Peyer's patch (tissue), 4 donors: ENCODE measurements at regions not wholly inside any gene's neighbourhood (a gene's known extent, or its start where the extent isn't known, plus 50 kb on each side); places are given as distances from the start of the nearest gene placed in this dataset.

Experiments
- DNase-seq, 3 donors: peaks; one replicate each; pipeline ENCODE4 v3.0.0-alpha.2; 2017 to 2019
- H3K27ac ChIP-seq, 4 donors: fragments of 200-600 bp; sonication (generic); one replicate each; pipeline ENCODE4 v1.5.1; 2016 to 2019
- H3K27me3 ChIP-seq, 2 donors: fragments of 200-600 bp; sonication (generic); one replicate each; pipeline ENCODE4 v1.5.1; 2019
- H3K36me3 ChIP-seq, 3 donors: fragments of 200-600 bp; sonication (generic); one replicate each; pipeline ENCODE4 v1.5.1; 2016 to 2019
- H3K4me1 ChIP-seq, 4 donors: fragments of 200-600 bp; sonication (generic); one replicate each; pipeline ENCODE4 v1.5.1; 2016 to 2019
- H3K4me3 ChIP-seq, 4 donors: fragments of 200-600 bp; sonication (generic); 1 replicate in 3 of 4; 2 replicates in 1 of 4; pipeline ENCODE4 v1.5.1; 2016 to 2019; ENCODE audit warnings: mild to moderate bottlenecking in 1 of 4
- H3K9me3 ChIP-seq, 4 donors: fragments of 200-600 bp; sonication (generic); one replicate each; pipeline ENCODE4 v1.5.1; 2016 to 2019; ENCODE audit warnings: mild to moderate bottlenecking in 1 of 4
- POLR2A ChIP-seq, 2 donors: fragments of 450-650 bp; IDR thresholded peaks; one replicate each; pipeline ENCODE4 v1.5.1; 2017; ENCODE audit warnings: antibody characterized with exemption in 2 of 2, mild to moderate bottlenecking in 2 of 2, moderate library complexity in 2 of 2
- TF ChIP-seq, protein P1 (sequence below), 6 experiments: fragments of 450-650 bp in 4 of 6; fragments of 200-600 bp in 2 of 6; sonication (generic) in 1 of 6; IDR thresholded peaks; one replicate each; pipeline ENCODE4 v1.5.1; 2017 to 2019; ENCODE audit warnings: antibody characterized with exemption in 6 of 6, mild to moderate bottlenecking in 3 of 6, moderate library complexity in 1 of 6

DNA sequence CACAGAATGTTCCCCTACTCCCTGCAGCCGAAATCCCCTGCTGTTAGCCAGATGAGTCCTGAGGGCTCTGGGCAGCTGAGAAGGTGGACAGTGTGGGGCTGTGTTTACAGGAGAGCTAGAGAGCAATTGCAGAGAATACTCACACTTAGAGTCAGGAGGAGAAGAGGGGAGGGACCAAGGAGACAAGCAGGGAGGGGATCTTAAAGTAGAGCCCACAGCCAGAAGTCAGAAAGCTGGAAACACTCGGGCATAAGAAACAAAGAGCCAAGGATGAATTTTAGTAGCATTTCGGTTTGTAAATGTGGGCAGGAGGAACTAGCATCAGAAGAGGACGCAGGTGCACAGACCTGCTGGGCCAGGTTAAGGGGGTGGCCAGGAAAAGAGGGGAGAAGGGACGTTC, 1435.9 kb downstream of the BRD1 start:
- Histone ChIP-seq H3K9me3 (no peaks in the 10 kb centered on the region), H3K4me1 (no peaks in the 10 kb centered on the region), H3K4me3 (no peak overlapping the region), H3K27me3 (no peaks in the 10 kb centered on the region), H3K27ac (no peak overlapping the region), H3K36me3 (no peaks in the 10 kb centered on the region)
- DNase-seq = no peak
- TF ChIP-seq, protein P1, sequence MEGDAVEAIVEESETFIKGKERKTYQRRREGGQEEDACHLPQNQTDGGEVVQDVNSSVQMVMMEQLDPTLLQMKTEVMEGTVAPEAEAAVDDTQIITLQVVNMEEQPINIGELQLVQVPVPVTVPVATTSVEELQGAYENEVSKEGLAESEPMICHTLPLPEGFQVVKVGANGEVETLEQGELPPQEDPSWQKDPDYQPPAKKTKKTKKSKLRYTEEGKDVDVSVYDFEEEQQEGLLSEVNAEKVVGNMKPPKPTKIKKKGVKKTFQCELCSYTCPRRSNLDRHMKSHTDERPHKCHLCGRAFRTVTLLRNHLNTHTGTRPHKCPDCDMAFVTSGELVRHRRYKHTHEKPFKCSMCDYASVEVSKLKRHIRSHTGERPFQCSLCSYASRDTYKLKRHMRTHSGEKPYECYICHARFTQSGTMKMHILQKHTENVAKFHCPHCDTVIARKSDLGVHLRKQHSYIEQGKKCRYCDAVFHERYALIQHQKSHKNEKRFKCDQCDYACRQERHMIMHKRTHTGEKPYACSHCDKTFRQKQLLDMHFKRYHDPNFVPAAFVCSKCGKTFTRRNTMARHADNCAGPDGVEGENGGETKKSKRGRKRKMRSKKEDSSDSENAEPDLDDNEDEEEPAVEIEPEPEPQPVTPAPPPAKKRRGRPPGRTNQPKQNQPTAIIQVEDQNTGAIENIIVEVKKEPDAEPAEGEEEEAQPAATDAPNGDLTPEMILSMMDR (IDR thresholded peaks at IDR 0.05) = no peak
- TF ChIP-seq POLR2A (IDR thresholded peaks at IDR 0.05) = no peak

GRCh38 chr22:48391171-48391711, 1436.4 kb downstream of the BRD1 start:
- peak in 1 of 3 donors; percentile 21 for DNase-seq
- Histone ChIP-seq H3K9me3 (no peaks in the 10 kb centered on the region), H3K4me3 (no peak overlapping the region), H3K4me1 (no peaks in the 10 kb centered on the region), H3K36me3 (no peaks in the 10 kb centered on the region), H3K27ac (no peak overlapping the region), H3K27me3 (no peaks in the 10 kb centered on the region)
- TF ChIP-seq, protein P1 (IDR thresholded peaks at IDR 0.05) = no peak
- TF ChIP-seq POLR2A (IDR thresholded peaks at IDR 0.05) = no peak

DNA sequence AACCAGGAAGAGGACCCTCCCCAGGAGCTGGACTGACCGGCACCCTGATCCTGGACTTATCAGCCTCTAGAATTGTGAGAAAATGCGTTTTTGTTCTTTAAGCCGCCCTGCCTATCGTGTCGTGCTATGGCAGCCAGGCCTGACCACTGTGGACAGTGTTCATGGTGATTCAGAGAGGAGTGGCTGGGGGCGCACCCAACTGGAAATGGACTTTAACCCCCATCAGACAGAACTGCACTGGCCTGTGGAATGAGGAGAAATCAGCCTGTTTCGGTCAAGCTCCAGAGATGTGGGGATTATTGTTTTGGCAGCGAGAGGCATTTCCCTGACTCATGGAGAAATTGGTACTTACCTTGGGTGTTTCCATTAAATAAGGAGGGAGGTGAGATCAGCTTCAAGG, 1437.8 kb downstream of the BRD1 start:
- H3K27me3 ChIP-seq = no peaks in the 10 kb centered on the region
- H3K9me3 ChIP-seq = peaks cover 0 to 5% (median 0%) of the 10 kb centered on the region in 4 donors
- no peaks in the 10 kb centered on the region for H3K4me1 ChIP-seq
- no peaks in the 10 kb centered on the region for H3K36me3 ChIP-seq
- no peak overlapping the region for H3K27ac ChIP-seq
- H3K4me3 ChIP-seq = no peak overlapping the region
- TF ChIP-seq, protein P1 (IDR thresholded peaks at IDR 0.05) = no peak
- TF ChIP-seq POLR2A (IDR thresholded peaks at IDR 0.05) = no peak
- DNase-seq = peak in 1 of 3 donors; percentile 34

GRCh38 chr22:48382197-48382596, 1445.5 kb downstream of the BRD1 start:
- H3K9me3 ChIP-seq = peaks cover 0 to 5% (median 2%) of the 10 kb centered on the region in 4 donors
- H3K4me1 ChIP-seq = no peaks in the 10 kb centered on the region
- H3K27me3 ChIP-seq = no peaks in the 10 kb centered on the region
- H3K27ac ChIP-seq = no peak overlapping the region
- no peak overlapping the region for H3K4me3 ChIP-seq
- no peaks in the 10 kb centered on the region for H3K36me3 ChIP-seq
- DNase-seq = peak in 1 of 3 donors; percentile 25
- TF ChIP-seq, protein P1 (IDR thresholded peaks at IDR 0.05) = no peak
- no peak for TF ChIP-seq POLR2A (IDR thresholded peaks at IDR 0.05)

GRCh38 chr22:48380016-48380665, 1447.5 kb downstream of the BRD1 start:
- no peaks in the 10 kb centered on the region for H3K4me1 ChIP-seq
- peak in 1 of 3 donors; percentile 17 for DNase-seq
- no peak overlapping the region for H3K27ac ChIP-seq
- no peak overlapping the region for H3K4me3 ChIP-seq
- no peaks in the 10 kb centered on the region for H3K36me3 ChIP-seq
- no peaks in the 10 kb centered on the region for H3K27me3 ChIP-seq
- peaks cover 0 to 3% (median under 1%) of the 10 kb centered on the region in 4 donors for H3K9me3 ChIP-seq
- TF ChIP-seq POLR2A (IDR thresholded peaks at IDR 0.05) = no peak
- TF ChIP-seq, protein P1 (IDR thresholded peaks at IDR 0.05) = no peak
